ENCODE measurements at regions not wholly inside any gene's neighbourhood (a gene's known extent, or its start where the extent isn't known, plus 50 kb on each side); places are given as distances from the start of the nearest gene placed in this dataset.

DNA sequence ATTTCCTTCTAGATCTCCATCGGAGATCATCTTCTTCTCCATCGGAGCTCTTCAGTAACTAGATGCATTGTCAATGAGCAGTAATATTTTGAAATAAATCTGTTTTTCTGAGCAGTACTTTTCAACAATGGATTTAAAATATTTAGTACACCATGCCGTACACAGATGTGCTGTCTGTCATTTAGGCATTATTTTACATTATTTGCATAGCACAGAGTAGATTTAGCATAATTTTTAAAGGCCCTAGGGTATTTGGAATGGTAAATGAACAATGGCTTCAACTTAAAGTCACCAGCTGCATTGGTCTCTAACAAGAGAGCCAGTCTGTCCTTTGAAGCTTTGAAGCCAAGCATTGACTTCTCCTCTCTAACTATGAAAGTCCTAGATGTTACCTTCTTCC, 95.4 kb upstream of the ANKFN1 start:
- TF ChIP-seq, protein P1, sequence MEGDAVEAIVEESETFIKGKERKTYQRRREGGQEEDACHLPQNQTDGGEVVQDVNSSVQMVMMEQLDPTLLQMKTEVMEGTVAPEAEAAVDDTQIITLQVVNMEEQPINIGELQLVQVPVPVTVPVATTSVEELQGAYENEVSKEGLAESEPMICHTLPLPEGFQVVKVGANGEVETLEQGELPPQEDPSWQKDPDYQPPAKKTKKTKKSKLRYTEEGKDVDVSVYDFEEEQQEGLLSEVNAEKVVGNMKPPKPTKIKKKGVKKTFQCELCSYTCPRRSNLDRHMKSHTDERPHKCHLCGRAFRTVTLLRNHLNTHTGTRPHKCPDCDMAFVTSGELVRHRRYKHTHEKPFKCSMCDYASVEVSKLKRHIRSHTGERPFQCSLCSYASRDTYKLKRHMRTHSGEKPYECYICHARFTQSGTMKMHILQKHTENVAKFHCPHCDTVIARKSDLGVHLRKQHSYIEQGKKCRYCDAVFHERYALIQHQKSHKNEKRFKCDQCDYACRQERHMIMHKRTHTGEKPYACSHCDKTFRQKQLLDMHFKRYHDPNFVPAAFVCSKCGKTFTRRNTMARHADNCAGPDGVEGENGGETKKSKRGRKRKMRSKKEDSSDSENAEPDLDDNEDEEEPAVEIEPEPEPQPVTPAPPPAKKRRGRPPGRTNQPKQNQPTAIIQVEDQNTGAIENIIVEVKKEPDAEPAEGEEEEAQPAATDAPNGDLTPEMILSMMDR (IDR thresholded peaks at IDR 0.05): no peak
- no peak for TF ChIP-seq POLR2A (IDR thresholded peaks at IDR 0.05)

Data from lower leg skin (tissue), 3 donors.